GM12872 (cell line): ENCODE measurements at regions not wholly inside any gene's neighbourhood (a gene's known extent, or its start where the extent isn't known, plus 50 kb on each side); places are given as distances from the start of the nearest gene placed in this dataset.

Source experiments
- TF ChIP-seq, protein P1 (sequence below): IDR thresholded peaks from 3 replicates; pipeline ENCODE4 v1.5.1; 2011; ENCODE audit warnings: low read depth, mild to moderate bottlenecking, low read length, moderate library complexity; ENCODE audit not compliant: insufficient read depth

DNA sequence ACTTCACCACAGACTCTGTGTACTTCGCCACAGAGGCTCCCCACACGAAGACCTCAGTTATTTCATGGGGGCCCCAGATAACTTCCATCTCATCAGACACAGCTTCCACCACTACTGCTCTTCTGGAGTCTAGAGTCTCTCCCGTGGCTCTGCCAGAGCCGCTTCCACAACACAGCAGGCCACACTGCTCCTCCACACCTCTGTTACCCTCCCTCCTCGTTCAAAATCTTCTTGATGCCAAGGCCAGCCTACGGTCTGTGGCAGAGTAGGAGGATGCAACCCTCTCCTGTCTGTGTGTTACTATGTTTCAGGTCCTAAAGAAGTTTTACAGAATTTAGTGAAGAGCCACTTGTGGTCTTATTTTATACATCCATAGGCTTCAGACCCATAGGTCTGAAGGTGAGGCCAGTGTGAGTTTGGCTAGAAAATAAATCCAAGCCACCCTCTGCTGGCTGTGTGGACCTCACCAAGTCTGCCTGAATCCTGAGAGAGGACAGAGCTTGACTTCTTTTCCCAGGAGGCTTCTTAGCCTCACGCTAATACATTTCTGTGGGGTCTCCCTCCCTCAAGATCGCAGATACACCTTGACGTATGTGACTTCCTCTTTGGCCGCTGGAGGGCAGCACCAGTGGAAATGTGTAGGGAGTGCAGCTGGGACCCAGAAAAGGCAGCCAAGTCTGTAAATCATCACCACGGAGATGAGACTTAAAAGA lies 197.7 kb downstream of the FAXC start:
- TF ChIP-seq, protein P1, sequence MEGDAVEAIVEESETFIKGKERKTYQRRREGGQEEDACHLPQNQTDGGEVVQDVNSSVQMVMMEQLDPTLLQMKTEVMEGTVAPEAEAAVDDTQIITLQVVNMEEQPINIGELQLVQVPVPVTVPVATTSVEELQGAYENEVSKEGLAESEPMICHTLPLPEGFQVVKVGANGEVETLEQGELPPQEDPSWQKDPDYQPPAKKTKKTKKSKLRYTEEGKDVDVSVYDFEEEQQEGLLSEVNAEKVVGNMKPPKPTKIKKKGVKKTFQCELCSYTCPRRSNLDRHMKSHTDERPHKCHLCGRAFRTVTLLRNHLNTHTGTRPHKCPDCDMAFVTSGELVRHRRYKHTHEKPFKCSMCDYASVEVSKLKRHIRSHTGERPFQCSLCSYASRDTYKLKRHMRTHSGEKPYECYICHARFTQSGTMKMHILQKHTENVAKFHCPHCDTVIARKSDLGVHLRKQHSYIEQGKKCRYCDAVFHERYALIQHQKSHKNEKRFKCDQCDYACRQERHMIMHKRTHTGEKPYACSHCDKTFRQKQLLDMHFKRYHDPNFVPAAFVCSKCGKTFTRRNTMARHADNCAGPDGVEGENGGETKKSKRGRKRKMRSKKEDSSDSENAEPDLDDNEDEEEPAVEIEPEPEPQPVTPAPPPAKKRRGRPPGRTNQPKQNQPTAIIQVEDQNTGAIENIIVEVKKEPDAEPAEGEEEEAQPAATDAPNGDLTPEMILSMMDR = peak; percentile 84

DNA sequence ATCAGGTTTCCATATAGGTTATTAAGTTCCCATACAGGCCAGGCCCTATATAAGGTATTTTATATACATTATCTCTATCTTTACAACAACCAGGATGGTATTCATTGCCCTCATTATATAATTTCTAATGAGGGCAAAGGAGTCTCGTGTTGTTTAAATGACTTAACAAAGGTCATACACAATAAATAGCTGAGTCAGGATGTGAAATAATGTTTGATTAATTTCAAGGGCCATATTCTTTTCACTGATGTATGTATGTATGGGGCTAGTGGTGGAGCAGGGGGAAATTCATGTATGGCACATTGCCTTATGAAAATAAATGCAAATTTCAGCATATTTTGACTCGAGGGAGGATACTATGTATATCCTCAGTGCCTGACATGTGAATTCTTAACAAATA lies 200.7 kb downstream of the FAXC start:
- TF ChIP-seq, protein P1 = no peak

DNA sequence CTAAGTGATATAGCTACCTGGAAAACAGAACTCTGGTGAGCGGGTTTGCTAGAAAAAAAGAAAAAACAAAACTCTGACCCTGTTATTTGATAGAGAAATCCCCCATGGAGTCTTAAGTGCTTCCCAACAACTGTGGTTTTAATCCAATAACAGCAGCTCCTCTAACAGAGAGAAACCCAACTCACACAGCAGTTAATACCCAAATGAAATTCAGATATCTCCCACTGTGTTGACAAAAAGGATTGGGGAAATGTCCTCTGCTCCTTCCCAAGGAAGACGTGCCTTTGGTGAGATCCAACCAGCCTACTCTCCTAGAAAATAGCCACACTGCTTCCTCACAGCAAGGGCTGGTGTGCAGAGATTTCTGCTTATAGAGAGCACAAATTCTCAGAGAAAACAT lies 200.4 kb upstream of the FBXL4 start:
- TF ChIP-seq, protein P1 = no peak

DNA sequence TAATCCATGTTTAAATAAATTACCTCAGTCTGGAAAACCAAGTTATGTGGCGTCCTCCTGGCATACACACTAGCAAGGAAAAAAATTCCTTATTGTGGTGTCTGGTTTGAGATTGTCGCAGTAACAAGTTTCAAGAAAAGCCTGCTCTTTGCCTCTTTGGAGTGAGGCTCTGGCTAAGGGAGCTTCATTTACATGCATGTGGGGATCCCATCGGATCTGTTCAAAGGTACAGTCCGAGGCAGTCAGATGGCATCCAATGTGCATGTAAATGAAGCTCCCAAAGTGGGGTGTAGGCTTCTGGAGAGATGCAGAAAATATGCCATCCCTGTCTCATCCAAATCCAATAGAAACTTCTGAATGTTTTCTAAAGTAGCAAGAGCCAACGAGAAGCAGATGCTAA lies 199.5 kb upstream of the FBXL4 start:
- TF ChIP-seq, protein P1 = no peak

DNA sequence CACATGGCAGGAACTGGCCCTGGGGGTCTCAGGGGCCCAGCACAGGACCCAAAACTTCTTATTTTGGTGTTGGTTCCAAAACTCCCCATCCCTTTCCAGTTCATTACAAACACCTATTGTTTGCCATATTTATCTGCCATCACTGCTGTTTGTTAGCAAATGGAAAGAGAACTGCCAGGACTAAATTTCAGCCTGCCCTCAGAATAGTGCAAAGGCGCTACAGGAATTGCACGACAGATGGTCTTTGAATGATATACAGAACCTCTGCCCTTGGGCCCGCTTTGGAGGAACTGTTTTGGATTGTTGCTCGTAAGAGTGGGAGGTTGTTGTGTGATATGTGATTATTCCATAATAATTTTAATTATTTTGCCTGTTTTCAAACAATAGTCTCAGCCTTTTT lies 199.0 kb upstream of the FBXL4 start:
- TF ChIP-seq, protein P1 = no peak

DNA sequence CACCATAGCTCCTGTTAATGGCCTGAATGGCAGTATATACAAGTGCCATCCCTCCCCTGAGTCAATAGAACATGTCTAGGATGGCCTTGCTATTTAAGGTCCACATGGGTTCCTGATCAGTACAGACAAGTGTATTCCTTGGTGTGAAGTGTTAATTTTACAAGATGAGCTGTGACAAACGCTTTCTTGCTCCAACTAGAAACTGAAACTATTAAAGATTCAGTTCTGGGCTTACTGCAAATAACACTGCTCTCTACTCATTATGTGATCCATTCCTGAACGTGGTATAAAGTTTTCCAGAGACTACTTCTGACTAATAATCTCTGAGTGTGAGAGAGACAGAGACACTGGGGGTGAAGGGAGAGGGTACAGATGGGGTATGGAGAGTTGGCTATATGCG lies 198.0 kb upstream of the FBXL4 start:
- TF ChIP-seq, protein P1 = no peak

DNA sequence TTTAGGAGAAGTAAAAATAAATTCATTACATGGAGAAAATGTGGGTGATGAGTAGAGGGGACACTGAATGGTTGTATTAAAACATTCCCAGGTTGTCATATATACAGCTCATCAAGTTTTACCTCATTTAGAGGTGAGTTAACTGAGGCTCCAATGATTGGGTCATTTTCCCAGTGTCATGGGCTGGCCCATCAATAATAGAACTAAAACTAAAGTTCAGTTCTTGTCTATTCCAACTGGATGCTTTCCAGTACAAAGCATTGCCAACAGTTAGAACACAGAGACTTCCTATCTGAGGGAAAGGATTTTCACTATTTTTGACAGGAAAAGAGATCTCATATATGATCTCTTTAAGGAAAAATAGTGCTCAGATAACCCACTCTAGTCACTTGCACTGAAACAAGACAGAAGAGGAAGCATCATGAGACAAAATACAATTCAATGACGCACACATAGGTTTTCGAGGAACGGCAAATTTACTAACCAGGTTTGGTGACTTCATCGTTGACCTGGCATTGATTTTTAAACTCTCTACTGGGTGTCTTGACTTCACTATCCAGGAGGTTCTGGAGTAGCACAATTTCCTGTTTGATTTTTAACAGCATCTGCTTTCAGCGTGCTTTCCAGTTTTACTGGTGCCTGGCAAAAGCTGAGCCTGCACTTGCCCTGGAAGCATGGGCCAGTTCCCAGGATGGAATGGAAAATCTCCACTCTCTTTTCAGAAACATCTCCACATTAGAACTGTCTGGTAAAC lies 195.5 kb upstream of the FBXL4 start:
- TF ChIP-seq, protein P1 = no peak
